ENCODE measurements at regions not wholly inside any gene's neighbourhood (a gene's known extent, or its start where the extent isn't known, plus 50 kb on each side); places are given as distances from the start of the nearest gene placed in this dataset.

GRCh38 chr6:92566632-92567031, 852.7 kb downstream of the EPHA7 start:
- TF ChIP-seq CTCF (IDR thresholded peaks at IDR 0.05) = no peak
- TF ChIP-seq EP300 (IDR thresholded peaks at IDR 0.05) = no peak

All from upper lobe of left lung (tissue), 4 donors.